ENCODE measurements at regions not wholly inside any gene's neighbourhood (a gene's known extent, or its start where the extent isn't known, plus 50 kb on each side); places are given as distances from the start of the nearest gene placed in this dataset.

GRCh38 chr21:19704832-19705231, 1293.4 kb upstream of the NCAM2 start:
- no peak for DNase-seq (ENCODE audit: low read depth, low spot score)
- no peak overlapping the region for H3K27ac ChIP-seq

- no peak for DNase-seq (ENCODE audit: low read depth, low spot score)
- H3K27ac ChIP-seq = no peak overlapping the region
Observed at GRCh38 chr21:19712441-19712840, 1285.8 kb upstream of the NCAM2 start.

- no peak for DNase-seq (ENCODE audit: low read depth, low spot score)
- H3K27ac ChIP-seq = no peak overlapping the region
Observed at GRCh38 chr21:19713313-19713712, 1284.9 kb upstream of the NCAM2 start.

DNA sequence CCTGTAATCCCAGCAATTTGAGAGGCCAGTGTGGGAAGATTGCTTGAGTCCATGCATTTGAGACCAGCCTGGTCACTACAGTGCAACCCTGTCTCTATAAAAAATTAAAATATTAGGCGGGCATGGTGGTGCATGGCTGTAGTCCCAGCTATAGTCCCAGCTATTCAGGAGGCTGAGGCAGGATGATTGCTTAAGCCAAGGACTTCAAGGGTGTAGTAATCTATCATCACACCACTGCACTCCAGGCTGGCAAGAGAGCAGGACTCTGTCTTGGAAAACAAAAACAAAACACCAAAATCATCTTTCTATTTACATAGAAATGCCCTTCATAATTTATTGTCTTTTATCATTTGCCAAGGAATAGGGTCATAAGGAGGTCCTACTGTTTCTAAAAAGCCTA, 1274.1 kb upstream of the NCAM2 start:
- H3K27ac ChIP-seq = no peak overlapping the region
- DNase-seq (ENCODE audit: low read depth, low spot score) = no peak

GRCh38 chr21:19731251-19731650, 1267.0 kb upstream of the NCAM2 start:
- no peak overlapping the region for H3K27ac ChIP-seq
- no peak for DNase-seq (ENCODE audit: low read depth, low spot score)

- no peak for DNase-seq (ENCODE audit: low read depth, low spot score)
- no peak overlapping the region for H3K27ac ChIP-seq
Observed at GRCh38 chr21:19759836-19760235, 1238.4 kb upstream of the NCAM2 start.

DNA sequence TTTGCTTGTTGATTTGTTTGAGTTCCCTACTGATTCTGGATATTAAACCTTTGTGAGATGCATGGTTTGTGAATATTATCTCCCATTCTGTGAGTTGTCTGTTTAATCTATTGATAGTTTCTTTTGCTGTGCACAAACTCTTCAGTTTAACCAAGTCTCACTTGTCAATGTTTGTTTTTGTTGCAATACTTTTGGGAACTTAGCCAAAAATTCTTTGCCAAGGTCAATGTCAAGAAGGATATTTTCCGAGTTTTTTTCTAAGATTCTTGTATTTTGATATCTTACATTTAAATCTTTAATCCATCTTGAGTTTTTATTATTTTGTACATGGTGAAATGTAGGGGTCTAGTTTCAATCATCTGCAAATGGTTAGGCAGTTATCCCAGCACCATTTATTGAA, 1230.7 kb upstream of the NCAM2 start:
- no peak overlapping the region for H3K27ac ChIP-seq
- DNase-seq (ENCODE audit: low read depth, low spot score) = no peak

DNA sequence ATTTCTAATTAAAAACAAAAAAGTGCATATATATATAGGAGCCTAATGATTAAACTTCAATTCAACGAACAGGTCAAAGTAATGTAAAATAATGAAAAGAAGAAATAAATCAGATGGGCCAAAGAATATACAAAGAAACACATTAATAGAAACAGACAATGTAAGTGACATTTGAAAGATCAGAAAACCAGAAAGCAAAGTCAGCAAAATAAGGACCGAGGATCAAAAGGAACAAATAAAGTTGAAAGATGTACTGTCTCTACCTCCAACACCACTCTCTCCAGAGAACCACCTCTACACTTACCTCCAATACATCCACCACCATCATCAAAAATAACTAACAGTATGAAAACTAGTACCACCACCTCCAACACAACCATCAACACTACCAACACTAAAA, 1226.3 kb upstream of the NCAM2 start:
- no peak overlapping the region for H3K27ac ChIP-seq
- no peak for DNase-seq (ENCODE audit: low read depth, low spot score)

- H3K27ac ChIP-seq = no peak overlapping the region
- DNase-seq (ENCODE audit: low read depth, low spot score) = no peak
Observed at GRCh38 chr21:19776076-19776475, 1222.1 kb upstream of the NCAM2 start.

DNA sequence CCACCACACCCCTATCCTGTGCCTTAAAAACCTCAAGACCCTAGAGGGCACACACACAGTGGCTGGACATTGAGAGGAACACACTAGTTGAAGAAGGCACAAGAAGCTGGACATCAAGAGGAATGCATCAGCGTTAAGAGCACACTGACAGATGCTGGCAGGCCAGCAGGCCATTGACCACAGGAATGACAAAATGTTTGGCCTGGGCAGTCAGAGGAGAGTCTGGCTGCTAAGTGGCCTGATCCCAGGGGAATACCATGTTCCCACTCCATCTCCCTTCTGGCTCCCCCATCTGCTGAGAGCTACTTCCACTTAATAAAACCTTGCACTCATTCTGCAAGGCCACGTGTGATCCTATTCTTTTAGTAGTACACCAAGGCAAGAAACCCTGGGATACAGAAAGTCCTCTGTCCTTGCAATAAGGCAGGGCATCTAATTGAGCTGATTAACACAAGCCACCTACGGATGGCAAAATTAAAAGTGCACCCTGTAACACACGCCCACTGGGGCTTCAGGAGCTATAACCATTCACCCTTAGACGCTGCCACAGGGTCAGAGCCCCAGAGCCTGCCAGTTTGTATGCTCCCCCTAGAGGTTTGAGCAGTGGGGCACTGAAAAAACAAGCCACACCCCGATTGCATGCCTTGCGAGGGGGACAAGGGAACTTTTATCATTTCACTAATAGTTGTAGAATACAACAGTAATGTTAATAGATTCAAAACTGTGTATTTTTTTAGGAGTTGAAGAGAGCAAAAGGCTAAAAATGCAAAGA, 1216.1 kb upstream of the NCAM2 start:
- H3K27ac ChIP-seq = no peak overlapping the region
- no peak for DNase-seq (ENCODE audit: low read depth, low spot score)

DNA sequence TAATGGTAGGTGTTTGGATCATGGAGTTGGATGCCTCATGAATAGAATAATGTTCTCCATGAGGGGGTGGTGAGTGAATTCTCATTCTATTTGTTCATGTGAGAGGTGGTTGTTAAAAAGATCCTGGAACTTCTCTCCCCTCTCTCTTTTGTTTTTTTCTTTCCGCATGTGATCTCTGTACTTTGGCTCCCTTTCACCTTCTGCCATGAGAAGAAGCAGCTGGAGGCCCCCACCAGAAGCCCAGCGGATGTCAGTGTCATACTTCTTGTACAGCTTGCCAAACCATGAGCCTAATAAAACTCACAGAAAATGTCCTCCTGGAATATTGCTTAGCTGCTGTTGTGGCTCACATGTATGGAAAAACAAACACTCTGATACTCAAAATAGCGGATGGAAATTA, 1212.3 kb upstream of the NCAM2 start:
- H3K27ac ChIP-seq = no peak overlapping the region
- DNase-seq (ENCODE audit: low read depth, low spot score) = no peak

DNA sequence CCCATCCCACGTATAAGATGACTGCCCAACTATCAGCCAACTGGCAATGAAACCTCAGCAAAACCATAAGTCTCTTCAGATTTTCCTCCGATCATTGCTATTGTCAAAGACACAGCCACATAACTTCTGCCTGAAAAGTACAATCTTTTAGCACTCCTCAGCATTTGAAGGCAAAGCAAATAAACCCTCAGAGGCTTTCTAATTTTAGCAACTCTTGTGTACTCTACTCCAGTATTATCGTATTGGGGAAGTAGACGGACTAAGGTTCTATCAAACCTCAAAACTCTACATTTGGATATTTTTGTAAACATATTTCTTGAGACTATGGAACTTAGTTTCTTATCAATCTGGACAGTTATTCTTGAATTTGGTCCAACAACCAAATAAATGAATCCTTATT, 1206.2 kb upstream of the NCAM2 start:
- DNase-seq (ENCODE audit: low read depth, low spot score) = no peak
- H3K27ac ChIP-seq = no peak overlapping the region

DNA sequence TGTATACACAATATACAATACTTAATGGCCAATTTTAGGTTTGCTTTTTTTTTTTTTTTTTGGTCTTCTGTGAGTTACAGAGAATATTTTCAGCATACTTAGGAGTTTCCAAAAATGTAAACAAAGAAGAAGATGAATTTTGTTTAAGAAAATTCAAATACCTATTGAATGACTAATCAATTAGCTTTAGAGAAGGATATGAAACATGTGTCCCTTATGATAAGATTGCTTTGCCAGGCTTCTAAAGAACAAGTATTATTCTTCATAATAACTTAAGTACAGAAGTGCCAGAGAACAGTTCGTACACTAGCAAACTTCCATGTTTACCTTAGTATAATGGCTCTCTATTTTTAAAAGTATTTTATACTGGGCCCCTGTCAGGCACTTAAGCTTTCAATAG, 1191.0 kb upstream of the NCAM2 start:
- no peak overlapping the region for H3K27ac ChIP-seq

DNA sequence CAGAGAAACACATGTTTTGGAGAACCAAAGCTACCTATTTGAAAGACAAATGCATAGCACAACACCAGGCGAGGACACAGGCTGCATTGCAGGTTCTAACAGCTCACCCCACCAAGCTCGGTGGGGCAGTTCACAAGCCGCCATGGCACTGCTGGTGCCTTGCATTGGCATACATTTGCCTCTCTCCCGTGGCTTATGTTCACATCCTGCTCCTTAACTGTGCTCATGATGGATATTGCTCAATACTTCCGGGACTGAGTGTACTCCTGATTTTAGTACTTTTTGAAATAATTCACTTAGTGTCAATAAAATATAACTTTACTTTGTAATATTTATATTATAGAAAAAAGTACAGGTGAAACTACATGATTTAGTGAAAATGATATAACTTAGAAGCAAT, 1187.4 kb upstream of the NCAM2 start:
- DNase-seq (ENCODE audit: low read depth, low spot score) = no peak
- H3K27ac ChIP-seq = no peak overlapping the region

More for the DNA sequence above, 1191.0 kb upstream of the NCAM2 start:
- DNase-seq (ENCODE audit: low read depth, low spot score) = no peak

DNA sequence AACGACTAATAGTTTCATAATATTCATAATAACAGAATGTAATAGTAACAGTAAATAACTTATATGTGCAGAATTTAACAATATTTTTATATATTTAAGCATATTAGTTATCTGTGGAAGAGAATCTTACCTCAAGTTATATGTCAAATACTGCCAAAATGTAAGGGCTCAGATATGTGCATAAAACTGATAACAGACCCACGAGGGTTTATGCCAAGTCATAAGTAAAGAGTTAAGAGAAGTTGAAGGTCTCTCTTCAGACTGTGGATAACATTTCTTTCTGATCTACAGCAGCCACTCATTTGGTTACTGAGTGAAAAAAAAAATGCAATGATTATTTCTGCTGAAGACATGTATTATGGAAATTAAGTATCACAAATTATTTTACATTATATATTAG, 1167.8 kb upstream of the NCAM2 start:
- DNase-seq (ENCODE audit: low read depth, low spot score) = no peak
- no peak overlapping the region for H3K27ac ChIP-seq

- H3K27ac ChIP-seq = no peak overlapping the region
Observed at GRCh38 chr21:19832551-19832950, 1165.7 kb upstream of the NCAM2 start.

DNA sequence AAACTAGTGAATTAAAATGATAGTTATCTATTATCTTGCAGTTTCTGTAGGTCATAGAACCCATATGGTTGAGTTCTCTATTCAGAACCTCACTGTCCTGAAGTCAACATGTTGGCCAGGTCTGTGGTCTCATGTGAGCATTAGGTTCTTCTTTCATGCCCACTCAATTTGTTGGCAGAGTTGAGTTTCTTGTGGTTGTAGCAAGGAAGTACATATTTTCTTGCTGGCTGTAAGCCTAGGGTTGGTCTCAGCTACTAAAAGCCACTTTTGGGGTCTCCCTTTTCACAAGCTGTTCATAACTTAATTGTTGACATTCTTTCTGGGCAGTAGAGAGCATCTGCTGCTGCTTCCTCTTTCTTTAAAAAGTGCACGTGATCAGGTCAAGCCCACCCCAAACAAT, 1165.1 kb upstream of the NCAM2 start:
- no peak for DNase-seq (ENCODE audit: low read depth, low spot score)
- no peak overlapping the region for H3K27ac ChIP-seq

More at GRCh38 chr21:19832551-19832950, 1165.7 kb upstream of the NCAM2 start:
- DNase-seq (ENCODE audit: low read depth, low spot score) = no peak

DNA sequence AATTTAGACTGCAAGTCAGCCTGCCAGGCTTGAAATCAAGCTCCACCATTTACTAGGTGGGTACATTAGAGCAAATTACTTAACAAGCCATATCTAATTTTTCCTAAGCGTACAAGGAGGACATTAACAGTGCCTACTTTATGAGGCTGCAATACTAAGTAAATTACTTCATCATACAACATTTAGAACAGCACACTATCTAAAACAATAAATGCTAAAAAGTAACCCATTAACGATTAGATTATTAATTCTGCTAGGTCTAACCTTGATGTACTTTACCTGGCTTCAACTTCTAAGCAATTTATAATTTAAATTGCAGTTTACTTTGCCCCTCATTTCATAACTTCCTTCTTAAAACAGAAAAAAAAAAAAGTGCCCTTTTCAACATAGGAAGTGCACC, 1155.6 kb upstream of the NCAM2 start:
- no peak for DNase-seq (ENCODE audit: low read depth, low spot score)
- H3K27ac ChIP-seq = no peak overlapping the region

DNA sequence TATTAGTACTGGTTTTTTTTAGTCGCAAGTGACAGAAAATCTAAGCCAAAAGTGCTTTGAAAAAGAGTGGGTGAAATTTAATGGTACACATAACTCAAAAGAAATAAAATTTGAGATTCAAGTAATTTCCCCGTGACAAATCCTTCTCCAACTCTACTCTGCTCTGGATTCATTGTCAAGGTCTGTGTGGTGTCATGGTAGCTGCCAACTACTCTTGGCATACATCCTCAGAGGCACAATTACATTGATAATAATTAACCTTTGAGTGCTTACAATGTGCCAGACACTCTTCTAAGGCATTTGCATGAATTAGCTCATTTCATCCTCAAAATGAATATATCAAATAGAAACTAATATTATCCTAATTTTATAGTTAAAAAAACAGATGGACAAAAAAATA, 1153.9 kb upstream of the NCAM2 start:
- no peak for DNase-seq (ENCODE audit: low read depth, low spot score)
- no peak overlapping the region for H3K27ac ChIP-seq

- no peak for DNase-seq (ENCODE audit: low read depth, low spot score)
- no peak overlapping the region for H3K27ac ChIP-seq
Observed at GRCh38 chr21:19850157-19850556, 1148.1 kb upstream of the NCAM2 start.

DNA sequence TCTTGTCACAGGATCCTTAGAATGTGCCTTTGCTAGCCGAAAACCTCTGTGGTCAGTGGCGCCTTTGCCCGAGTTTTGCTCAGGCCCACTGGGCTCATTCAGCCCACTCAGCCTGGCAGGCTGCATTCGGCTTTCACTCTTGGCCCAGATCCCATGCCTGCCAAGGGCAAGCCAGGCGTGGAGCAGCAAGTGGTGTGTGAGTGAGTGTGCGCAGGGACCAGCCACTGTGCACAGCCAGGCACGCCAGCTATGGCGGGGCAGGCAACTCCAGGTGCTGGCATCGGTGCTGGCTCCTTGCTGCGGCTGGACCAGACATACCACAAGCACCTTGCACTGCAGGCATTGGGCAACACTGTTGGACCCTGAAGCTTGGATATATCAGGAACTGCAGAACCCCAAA, 1145.1 kb upstream of the NCAM2 start:
- H3K27ac ChIP-seq = no peak overlapping the region
- no peak for DNase-seq (ENCODE audit: low read depth, low spot score)

GRCh38 chr21:19853709-19854575, 1144.3 kb upstream of the NCAM2 start:
- no peak for DNase-seq (ENCODE audit: low read depth, low spot score)

More at GRCh38 chr21:19853709-19854575, 1144.3 kb upstream of the NCAM2 start:
- no peak overlapping the region for H3K27ac ChIP-seq

All from epithelial cell of prostate (primary cell).